RWPE2 (cell line): ENCODE measurements at regions not wholly inside any gene's neighbourhood (a gene's known extent, or its start where the extent isn't known, plus 50 kb on each side); places are given as distances from the start of the nearest gene placed in this dataset.

ENCODE experiments used
- ATAC-seq: fragments of 200-7000 bp; cut with Tn5 transposase; 3 replicates; pipeline ENCODE4 v1.9.1; 2021; ENCODE audit warnings: low read depth
- DNase-seq: peaks from one replicate; pipeline ENCODE4 v3.0.0-alpha.2; 2020; ENCODE audit warnings: low spot score
- H3K27ac ChIP-seq: fragments of 450-650 bp; 2 replicates; pipeline ENCODE4 v1.5.1; 2017; ENCODE audit warnings: mild to moderate bottlenecking; ENCODE audit not compliant: poor library complexity, severe bottlenecking
- H3K27me3 ChIP-seq: fragments of 250-450 bp; sonication (Bioruptor Pico); 2 replicates; pipeline ENCODE4 v1.5.1; 2021; ENCODE audit warnings: mild to moderate bottlenecking, moderate library complexity; ENCODE audit not compliant: insufficient read depth, poor library complexity, severe bottlenecking
- H3K36me3 ChIP-seq: fragments of 250-450 bp; sonication (Bioruptor Pico); 2 replicates; pipeline ENCODE4 v1.5.1; 2020; ENCODE audit warnings: low read depth, mild to moderate bottlenecking, moderate library complexity
- H3K4me1 ChIP-seq: fragments of 250-450 bp; sonication (Bioruptor Pico); 2 replicates; pipeline ENCODE4 v1.5.1; 2021; ENCODE audit warnings: mild to moderate bottlenecking, moderate library complexity; ENCODE audit not compliant: insufficient read depth, poor library complexity, severe bottlenecking
- H3K4me3 ChIP-seq: fragments of 250-450 bp; sonication (Bioruptor Pico); 2 replicates; pipeline ENCODE4 v1.5.1; 2021; ENCODE audit warnings: mild to moderate bottlenecking, moderate library complexity; ENCODE audit not compliant: severe bottlenecking
- H3K9me3 ChIP-seq: fragments of 250-450 bp; sonication (Bioruptor Pico); 2 replicates; pipeline ENCODE4 v1.5.1; 2021; ENCODE audit warnings: mild to moderate bottlenecking, moderate library complexity; ENCODE audit not compliant: severe bottlenecking
- TF ChIP-seq, protein P1 (sequence below): fragments of 450-650 bp; IDR thresholded peaks from one replicate; pipeline ENCODE4 v1.5.1; 2017; ENCODE audit warnings: mild to moderate bottlenecking, moderate library complexity; ENCODE audit not compliant: poor library complexity, severe bottlenecking

DNA sequence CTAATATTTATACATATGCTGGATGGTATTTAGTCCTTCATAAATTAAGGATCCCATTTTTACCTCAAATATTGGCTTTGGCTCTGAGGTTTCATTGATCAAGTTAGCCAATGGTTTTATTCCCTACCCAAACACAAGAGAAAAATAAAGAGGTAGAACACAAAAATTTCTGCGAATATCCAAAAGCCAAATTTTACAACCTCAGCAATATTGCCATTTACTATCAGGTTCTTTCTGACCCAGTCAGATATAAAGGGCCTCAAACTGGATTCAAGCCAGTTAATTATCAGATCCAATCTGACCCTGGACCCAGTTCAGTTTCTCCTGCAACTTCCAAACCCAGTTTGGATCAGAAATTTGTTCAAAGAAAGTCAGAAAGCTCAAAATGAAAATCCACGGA is 998.1 kb downstream of the SI start:
- H3K9me3 ChIP-seq = no peaks in the 10 kb centered on the region
- H3K4me3 ChIP-seq = no peak overlapping the region
- H3K27ac ChIP-seq = no peak overlapping the region
- H3K36me3 ChIP-seq = no peaks in the 10 kb centered on the region
- no peak for DNase-seq
- no peak for ATAC-seq
- H3K4me1 ChIP-seq = no peaks in the 10 kb centered on the region
- TF ChIP-seq, protein P1, sequence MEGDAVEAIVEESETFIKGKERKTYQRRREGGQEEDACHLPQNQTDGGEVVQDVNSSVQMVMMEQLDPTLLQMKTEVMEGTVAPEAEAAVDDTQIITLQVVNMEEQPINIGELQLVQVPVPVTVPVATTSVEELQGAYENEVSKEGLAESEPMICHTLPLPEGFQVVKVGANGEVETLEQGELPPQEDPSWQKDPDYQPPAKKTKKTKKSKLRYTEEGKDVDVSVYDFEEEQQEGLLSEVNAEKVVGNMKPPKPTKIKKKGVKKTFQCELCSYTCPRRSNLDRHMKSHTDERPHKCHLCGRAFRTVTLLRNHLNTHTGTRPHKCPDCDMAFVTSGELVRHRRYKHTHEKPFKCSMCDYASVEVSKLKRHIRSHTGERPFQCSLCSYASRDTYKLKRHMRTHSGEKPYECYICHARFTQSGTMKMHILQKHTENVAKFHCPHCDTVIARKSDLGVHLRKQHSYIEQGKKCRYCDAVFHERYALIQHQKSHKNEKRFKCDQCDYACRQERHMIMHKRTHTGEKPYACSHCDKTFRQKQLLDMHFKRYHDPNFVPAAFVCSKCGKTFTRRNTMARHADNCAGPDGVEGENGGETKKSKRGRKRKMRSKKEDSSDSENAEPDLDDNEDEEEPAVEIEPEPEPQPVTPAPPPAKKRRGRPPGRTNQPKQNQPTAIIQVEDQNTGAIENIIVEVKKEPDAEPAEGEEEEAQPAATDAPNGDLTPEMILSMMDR = no peak
- no peaks in the 10 kb centered on the region for H3K27me3 ChIP-seq

DNA sequence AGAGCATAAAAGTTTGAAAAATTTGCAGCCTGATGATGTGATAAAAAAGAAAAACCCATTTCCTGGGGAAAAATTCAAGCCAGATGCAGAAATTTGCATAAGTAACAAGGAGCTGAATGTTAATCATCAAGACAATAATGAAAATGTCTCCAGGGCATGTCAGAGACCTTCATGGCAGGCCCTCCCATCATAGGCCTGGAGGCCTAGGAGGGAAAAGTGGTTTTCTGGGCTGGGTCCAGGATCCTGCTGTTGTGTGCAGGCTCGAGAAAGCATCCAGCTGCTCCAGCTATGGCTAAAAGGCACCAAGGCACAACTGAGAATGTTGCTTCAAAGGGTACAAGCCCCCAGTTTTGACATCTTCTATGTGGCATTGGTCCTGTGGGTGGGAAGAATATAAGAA is 1014.0 kb downstream of the SI start:
- no peaks in the 10 kb centered on the region for H3K9me3 ChIP-seq
- TF ChIP-seq, protein P1 = no peak
- no peak overlapping the region for H3K4me3 ChIP-seq
- H3K36me3 ChIP-seq = no peaks in the 10 kb centered on the region
- DNase-seq (no peak), ATAC-seq (no peak)
- H3K27me3 ChIP-seq = no peaks in the 10 kb centered on the region
- no peaks in the 10 kb centered on the region for H3K4me1 ChIP-seq
- no peak overlapping the region for H3K27ac ChIP-seq

DNA sequence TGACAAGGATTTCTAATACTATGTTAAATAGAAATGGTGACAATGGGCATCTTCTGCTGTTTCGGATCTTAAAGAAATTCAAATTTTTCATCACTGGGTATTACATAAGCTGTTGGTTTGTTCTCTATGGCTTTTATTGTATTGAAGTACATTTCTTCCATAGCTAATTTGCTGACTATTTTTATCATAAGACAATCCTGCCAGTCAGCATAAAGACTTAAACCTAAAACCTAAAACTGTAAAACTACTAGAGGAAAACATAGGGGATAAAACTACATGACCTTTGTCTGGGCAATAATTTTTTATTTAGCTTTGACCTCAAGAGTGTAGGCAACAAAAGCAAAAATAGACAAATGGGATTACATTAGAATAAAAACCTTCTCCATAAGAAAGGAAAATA is 1017.4 kb downstream of the SI start:
- Histone ChIP-seq H3K4me3 (no peak overlapping the region), H3K27ac (no peak overlapping the region), H3K36me3 (no peaks in the 10 kb centered on the region), H3K4me1 (no peaks in the 10 kb centered on the region), H3K27me3 (no peaks in the 10 kb centered on the region), H3K9me3 (no peaks in the 10 kb centered on the region)
- no peak for ATAC-seq
- DNase-seq = no peak
- TF ChIP-seq, protein P1 = no peak

DNA sequence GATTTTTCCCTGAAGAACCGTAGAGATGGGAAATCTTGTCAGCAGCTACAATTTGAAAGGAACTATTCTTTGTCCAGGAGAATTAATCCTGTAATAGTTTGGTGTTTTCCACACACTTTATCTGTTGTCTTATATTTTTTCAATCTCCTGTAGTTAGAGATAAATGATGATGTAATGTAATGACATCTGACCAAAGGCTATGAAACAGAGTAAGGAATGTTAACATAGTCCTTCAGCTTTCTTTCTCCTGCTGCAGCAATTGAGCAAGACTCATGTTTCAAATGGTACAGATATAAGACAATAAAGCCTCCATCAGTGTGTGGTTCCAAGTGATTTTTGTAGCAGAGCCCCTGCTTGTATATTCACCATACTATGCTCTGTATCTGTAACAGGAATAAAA is 1028.4 kb downstream of the SI start:
- ATAC-seq (no peak), DNase-seq (no peak)
- H3K9me3 ChIP-seq = no peaks in the 10 kb centered on the region
- TF ChIP-seq, protein P1 = no peak
- H3K27ac ChIP-seq = no peak overlapping the region
- no peak overlapping the region for H3K4me3 ChIP-seq
- no peaks in the 10 kb centered on the region for H3K27me3 ChIP-seq
- no peaks in the 10 kb centered on the region for H3K4me1 ChIP-seq
- no peaks in the 10 kb centered on the region for H3K36me3 ChIP-seq

DNA sequence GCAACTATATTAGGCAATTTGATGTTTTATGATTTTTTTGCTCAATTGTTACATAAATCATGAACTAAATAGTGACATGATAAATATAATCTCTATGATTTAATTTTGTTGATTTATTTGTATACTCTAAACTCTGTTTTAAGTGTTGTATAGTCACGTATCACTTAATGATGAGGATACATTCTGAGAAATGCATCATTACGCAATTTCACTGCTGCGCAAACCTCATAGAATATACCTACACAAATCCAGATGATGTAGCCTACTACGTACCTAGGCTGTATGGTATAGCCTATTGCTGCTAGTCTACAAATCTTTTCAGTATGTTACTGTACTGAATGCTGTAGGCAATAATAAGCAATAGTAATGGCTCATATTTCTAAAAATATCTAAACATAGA is 1029.8 kb downstream of the SI start:
- no peaks in the 10 kb centered on the region for H3K4me1 ChIP-seq
- ATAC-seq = no peak
- no peaks in the 10 kb centered on the region for H3K36me3 ChIP-seq
- H3K4me3 ChIP-seq = no peak overlapping the region
- TF ChIP-seq, protein P1 = no peak
- no peaks in the 10 kb centered on the region for H3K9me3 ChIP-seq
- DNase-seq = no peak
- H3K27me3 ChIP-seq = no peaks in the 10 kb centered on the region
- H3K27ac ChIP-seq = no peak overlapping the region
